Prostate gland (tissue), 2 donors: ENCODE measurements at regions not wholly inside any gene's neighbourhood (a gene's known extent, or its start where the extent isn't known, plus 50 kb on each side); places are given as distances from the start of the nearest gene placed in this dataset.

Experiments used
- CTCF ChIP-seq, 4 experiments: fragments of 200-600 bp in 2 of 4; fragments of 450-650 bp in 2 of 4; sonication (generic) in 2 of 4; IDR thresholded peaks; 1 replicate in 3 of 4; 2 replicates in 1 of 4; pipeline ENCODE4 v1.5.1; 2016 to 2019; ENCODE audit warnings: antibody characterized with exemption in 4 of 4, mild to moderate bottlenecking in 2 of 4, moderate library complexity in 2 of 4
- POLR2AphosphoS5 ChIP-seq: sonication (generic); formaldehyde crosslinking; IDR thresholded peaks from one replicate; pipeline ENCODE4 v1.6.1; 2017; ENCODE audit warnings: antibody characterized with exemption

DNA sequence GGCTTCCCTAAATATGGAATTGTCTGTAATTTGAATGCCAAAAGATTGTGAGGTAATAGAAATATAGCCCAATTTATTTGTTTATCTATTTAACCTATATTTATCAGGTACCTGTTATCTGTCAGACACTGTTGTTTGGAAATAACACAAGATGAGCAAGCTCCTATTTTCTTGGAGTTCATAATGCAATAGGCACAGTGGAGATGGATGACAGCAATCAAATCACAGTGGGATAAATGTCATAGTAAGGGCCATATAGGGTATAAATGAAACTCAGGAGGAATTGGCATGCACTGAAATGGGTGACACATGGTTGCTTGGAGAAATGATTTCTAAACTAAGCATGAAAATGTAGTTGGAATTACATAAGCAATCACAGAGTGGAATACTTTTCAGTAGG lies 761.8 kb upstream of the MBL2 start:
- TF ChIP-seq CTCF (IDR thresholded peaks at IDR 0.05) (no peak), POLR2AphosphoS5 (no peak)
